ENCODE measurements at regions not wholly inside any gene's neighbourhood (a gene's known extent, or its start where the extent isn't known, plus 50 kb on each side); places are given as distances from the start of the nearest gene placed in this dataset.

GRCh38 chr3:150144191-150144708 lies 173.6 kb upstream of the PFN2 start:
- TF ChIP-seq CTCF (IDR thresholded peaks at IDR 0.05) (no peak), POLR2AphosphoS5 (IDR thresholded peaks at IDR 0.05) (no peak), POLR2A (IDR thresholded peaks at IDR 0.05) (no peak)
- Histone ChIP-seq H3K27ac (no peak overlapping the region), H3K9me3 (no peaks in the 10 kb centered on the region)

GRCh38 chr3:150142936-150143335 lies 172.2 kb upstream of the PFN2 start:
- no peaks in the 10 kb centered on the region for H3K9me3 ChIP-seq
- no peak for DNase-seq (ENCODE audit: low spot score in 2 of 2)
- H3K4me3 ChIP-seq: no peak overlapping the region
- no peaks in the 10 kb centered on the region for H3K4me1 ChIP-seq
- intact Hi-C loops (cut with DNase I; ENCODE audit: low total_unique reads): no loop called here
- H3K27me3 ChIP-seq: no peaks in the 10 kb centered on the region
- no peak overlapping the region for H3K27ac ChIP-seq
- H3K36me3 ChIP-seq: no peaks in the 10 kb centered on the region
- TF ChIP-seq CTCF (IDR thresholded peaks at IDR 0.05) (no peak), POLR2A (IDR thresholded peaks at IDR 0.05) (no peak), POLR2AphosphoS5 (IDR thresholded peaks at IDR 0.05) (no peak)

More at GRCh38 chr3:150144191-150144708, 173.6 kb upstream of the PFN2 start:
- Histone ChIP-seq H3K4me1 (no peaks in the 10 kb centered on the region), H3K4me3 (no peak overlapping the region), H3K27me3 (no peaks in the 10 kb centered on the region), H3K36me3 (no peaks in the 10 kb centered on the region)
- intact Hi-C loops (cut with DNase I; ENCODE audit: low total_unique reads): no loop called here
- no peak for DNase-seq (ENCODE audit: low spot score in 2 of 2)

- H3K4me1 ChIP-seq: no peaks in the 10 kb centered on the region
- H3K27me3 ChIP-seq: no peaks in the 10 kb centered on the region
- no peaks in the 10 kb centered on the region for H3K9me3 ChIP-seq
- no peak for TF ChIP-seq POLR2AphosphoS5 (IDR thresholded peaks at IDR 0.05)
- H3K36me3 ChIP-seq: no peaks in the 10 kb centered on the region
- H3K27ac ChIP-seq: no peak overlapping the region
- H3K4me3 ChIP-seq: no peak overlapping the region
- DNase-seq (ENCODE audit: low spot score in 2 of 2): no peak
- intact Hi-C loops (cut with DNase I; ENCODE audit: low total_unique reads): no loop called here
These were observed 171.2 kb upstream of the PFN2 start for GRCh38 chr3:150141790-150142326.

GRCh38 chr3:150140614-150141321 lies 170.1 kb upstream of the PFN2 start:
- H3K27ac ChIP-seq: no peak overlapping the region
- intact Hi-C loops (cut with DNase I; ENCODE audit: low total_unique reads): loop anchor here (1.0 kb wide), 1 partner anchor 31 kb away; no protein-coding TSS in a partner anchor
- no peaks in the 10 kb centered on the region for H3K36me3 ChIP-seq
- no peaks in the 10 kb centered on the region for H3K27me3 ChIP-seq
- no peak for DNase-seq (ENCODE audit: low spot score in 2 of 2)
- H3K4me1 ChIP-seq: no peaks in the 10 kb centered on the region
- H3K4me3 ChIP-seq: no peak overlapping the region
- TF ChIP-seq POLR2A (IDR thresholded peaks at IDR 0.05) (no peak), POLR2AphosphoS5 (IDR thresholded peaks at IDR 0.05) (no peak)
- H3K9me3 ChIP-seq: no peaks in the 10 kb centered on the region

- no peaks in the 10 kb centered on the region for H3K36me3 ChIP-seq
- intact Hi-C loops (cut with DNase I; ENCODE audit: low total_unique reads): no loop called here
These were observed 168.1 kb upstream of the PFN2 start for GRCh38 chr3:150138824-150139223.

More at GRCh38 chr3:150138824-150139223, 168.1 kb upstream of the PFN2 start:
- Histone ChIP-seq H3K27ac (no peak overlapping the region), H3K27me3 (no peaks in the 10 kb centered on the region), H3K4me3 (no peak overlapping the region), H3K4me1 (no peaks in the 10 kb centered on the region), H3K9me3 (no peaks in the 10 kb centered on the region)
- no peak for DNase-seq (ENCODE audit: low spot score in 2 of 2)
- TF ChIP-seq POLR2AphosphoS5 (IDR thresholded peaks at IDR 0.05): no peak
- no peak for TF ChIP-seq CTCF (IDR thresholded peaks at IDR 0.05)
- TF ChIP-seq POLR2A (IDR thresholded peaks at IDR 0.05): no peak
